ENCODE measurements at regions not wholly inside any gene's neighbourhood (a gene's known extent, or its start where the extent isn't known, plus 50 kb on each side); places are given as distances from the start of the nearest gene placed in this dataset.
A peak's percentile ranks its signal among the peaks of the same experiment; 100 is the strongest.

DNA sequence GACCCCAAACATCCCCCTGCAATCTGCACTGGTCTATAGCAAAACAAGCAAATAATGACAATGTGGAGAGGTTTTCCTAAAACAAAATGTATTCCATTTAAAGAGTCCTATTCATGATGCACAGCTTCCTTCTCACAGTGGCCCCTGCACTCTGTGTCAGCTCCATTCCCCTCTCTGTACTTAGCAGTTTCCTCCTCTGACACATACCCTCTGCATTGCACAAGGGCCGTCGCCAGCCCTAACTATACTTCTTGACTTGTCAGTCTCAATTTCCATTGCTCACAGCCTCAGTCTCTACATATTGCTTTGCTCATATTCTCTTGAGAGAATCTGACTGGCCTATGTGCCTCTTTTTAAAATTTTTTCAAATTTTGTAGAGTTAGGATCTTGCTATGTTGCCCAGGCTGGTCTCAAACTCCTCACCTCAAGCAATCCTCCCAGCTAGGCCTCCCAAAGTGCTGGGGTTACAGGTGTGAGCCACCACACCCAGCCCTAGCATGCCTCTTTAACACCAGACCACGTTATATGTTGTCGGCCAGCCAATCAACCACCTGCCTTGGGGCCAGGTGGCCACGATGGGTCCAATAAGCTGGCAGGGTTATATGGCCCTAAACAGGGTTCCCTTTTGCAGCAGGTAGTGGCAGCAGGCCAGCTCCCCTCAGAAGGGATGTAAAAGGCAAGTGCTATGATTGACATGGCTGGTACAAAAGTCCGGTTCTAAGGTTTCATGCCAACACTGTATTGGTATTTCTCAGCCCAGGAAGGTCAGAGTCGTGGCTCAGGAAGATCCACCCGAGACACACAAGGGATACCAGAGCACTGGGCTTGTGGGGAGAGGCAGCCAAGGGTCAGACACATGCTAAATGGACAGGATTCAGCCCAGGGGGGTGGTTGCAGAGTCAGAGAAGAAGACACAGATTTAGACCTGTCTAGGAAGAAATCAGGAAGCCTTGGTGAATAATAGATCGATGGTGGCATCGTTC is 59.0 kb upstream of the SMAD3 start:
- DNase-seq = peak in 1 of 2 donors; percentile 17

DNA sequence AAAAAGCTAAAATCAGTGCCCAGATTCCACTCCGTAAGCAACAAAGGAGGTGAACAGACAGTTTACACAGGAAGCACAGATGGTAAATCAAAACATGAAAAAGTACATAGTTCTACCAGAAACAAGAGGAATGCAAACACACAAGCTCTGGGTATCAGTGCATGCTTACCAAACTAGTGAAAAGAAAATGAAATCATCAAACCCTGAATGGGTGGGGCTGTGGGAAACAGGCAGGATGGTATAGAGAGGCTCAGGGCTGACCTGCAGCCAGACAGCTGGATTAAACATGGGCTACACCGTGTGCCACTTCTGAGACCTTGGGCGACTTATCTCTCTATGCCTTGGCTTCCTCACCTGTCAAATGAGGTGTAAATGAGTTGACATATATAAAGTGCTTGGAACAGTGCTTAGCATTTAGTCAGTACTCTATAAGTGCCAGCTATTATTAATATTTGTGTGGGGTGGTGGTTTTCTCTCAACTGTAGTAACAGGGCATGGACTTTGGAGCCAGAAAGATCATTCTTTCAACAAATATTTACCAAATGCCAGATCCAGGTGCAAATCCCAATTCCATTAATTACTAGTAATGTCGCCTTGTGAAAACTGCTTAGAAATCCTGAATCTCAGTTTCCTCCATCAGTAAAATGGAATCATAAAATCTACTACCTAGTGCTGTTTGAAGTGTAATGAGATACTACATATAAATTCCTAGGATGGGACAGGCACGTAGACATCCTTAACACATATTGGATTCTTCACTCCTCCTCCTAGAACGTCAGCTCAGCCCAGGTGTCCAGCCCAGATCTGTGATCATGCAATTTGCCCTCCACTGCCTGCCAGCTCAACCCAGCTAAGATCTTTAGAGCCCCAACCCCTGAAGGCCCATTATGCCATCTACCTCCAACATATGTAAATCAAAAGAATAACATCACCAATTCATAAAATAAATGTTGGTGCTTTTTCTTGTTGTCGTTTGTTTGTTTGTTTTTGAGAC is 55.5 kb upstream of the SMAD3 start:
- DNase-seq = no peak

DNA sequence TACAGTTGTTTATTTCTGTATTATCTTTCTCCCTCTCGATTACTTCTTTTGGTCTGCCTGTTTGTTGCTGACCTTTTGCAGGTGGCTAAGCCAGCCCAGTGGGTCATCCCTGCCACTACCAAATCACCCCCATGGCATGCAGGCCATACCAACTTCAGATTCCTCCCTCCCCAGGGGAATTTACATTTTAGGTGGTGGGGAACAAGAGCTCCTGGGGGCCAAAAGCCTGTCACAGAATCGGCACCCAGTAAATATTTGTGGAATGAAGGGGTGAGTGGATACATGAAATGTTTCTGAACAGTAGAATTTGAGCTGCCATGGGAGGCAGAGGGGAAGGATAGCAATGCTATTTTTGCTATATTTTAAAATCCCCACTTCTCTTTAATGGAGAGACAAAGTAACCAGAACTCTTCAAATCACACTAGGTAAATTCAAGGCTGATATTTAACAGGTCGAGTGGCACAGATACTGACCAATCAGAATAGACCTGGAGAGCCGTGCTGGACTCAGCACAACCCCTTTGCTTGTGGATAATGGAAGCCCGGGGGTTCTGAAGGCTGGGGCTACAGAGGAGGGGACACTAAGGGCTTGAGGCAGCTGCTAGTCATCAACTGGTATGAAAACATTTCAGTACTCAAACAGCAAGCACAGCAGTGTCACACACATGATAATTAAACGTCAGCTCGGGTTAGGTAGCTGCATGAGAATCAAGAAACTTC is 54.3 kb upstream of the SMAD3 start:
- no peak for DNase-seq

DNA sequence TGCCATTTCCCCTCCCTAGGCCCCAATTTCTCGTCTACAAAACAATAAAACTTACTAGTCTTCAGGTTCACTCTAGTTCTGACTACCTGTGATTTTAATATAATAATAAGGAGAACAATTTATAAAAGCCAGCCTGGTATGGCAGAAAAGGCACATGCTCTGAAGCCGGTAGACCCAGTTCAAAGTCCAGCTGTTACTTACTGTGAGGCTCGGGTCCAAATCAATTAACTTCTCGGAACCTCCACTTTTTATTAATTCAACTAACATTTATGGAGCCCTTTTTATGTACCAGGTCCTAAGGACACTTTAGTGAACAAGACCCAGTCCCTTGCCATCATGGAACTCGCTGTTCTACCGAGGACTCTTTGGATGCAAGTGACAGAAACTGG is 53.8 kb upstream of the SMAD3 start:
- DNase-seq = no peak

- DNase-seq = no peak
Observed at GRCh38 chr15:67013696-67014095, 51.7 kb upstream of the SMAD3 start.
